ENCODE measurements at regions not wholly inside any gene's neighbourhood (a gene's known extent, or its start where the extent isn't known, plus 50 kb on each side); places are given as distances from the start of the nearest gene placed in this dataset.

GRCh38 chr17:22505660-22506059 is 813.3 kb downstream of the KCNJ18 start:
- DNase-seq (ENCODE audit: low spot score) (no peak), ATAC-seq (no peak)
- H3K27ac Mint-ChIP-seq = no peak overlapping the region
- no peak overlapping the region for H3K4me3 Mint-ChIP-seq
- TF ChIP-seq ATF1 (CRISPR knock-in tag; IDR thresholded peaks at IDR 0.05) (no peak), IRF2 (CRISPR knock-in tag; IDR thresholded peaks at IDR 0.05; ENCODE audit: borderline replicate concordance, low read depth) (no peak), NFE2L1 (CRISPR knock-in tag; IDR thresholded peaks at IDR 0.05) (no peak), USF1 (CRISPR knock-in tag; IDR thresholded peaks at IDR 0.05) (no peak), TEAD4 (CRISPR knock-in tag; IDR thresholded peaks at IDR 0.05) (no peak), CDX4 (CRISPR knock-in tag; IDR thresholded peaks at IDR 0.05; ENCODE audit: borderline replicate concordance) (no peak), KAT7 (CRISPR knock-in tag; IDR thresholded peaks at IDR 0.05; ENCODE audit: borderline replicate concordance) (no peak), ZNF219 (CRISPR knock-in tag; IDR thresholded peaks at IDR 0.05; ENCODE audit: borderline replicate concordance) (no peak), ZNF232 (CRISPR knock-in tag; IDR thresholded peaks at IDR 0.05) (no peak), SOX15 (CRISPR knock-in tag; IDR thresholded peaks at IDR 0.05) (no peak), MYBL2 (CRISPR knock-in tag; IDR thresholded peaks at IDR 0.05) (no peak), TP53 (CRISPR knock-in tag; IDR thresholded peaks at IDR 0.05) (no peak), SP1 (CRISPR knock-in tag; conservative IDR thresholded peaks at IDR 0.05) (no peak), AFF4 (CRISPR knock-in tag; IDR thresholded peaks at IDR 0.05; ENCODE audit: borderline replicate concordance) (no peak), E2F1 (CRISPR knock-in tag; IDR thresholded peaks at IDR 0.05) (no peak), E2F5 (CRISPR knock-in tag; IDR thresholded peaks at IDR 0.05) (no peak), CREM (CRISPR knock-in tag; IDR thresholded peaks at IDR 0.05) (no peak), ZNF138 (CRISPR knock-in tag; conservative IDR thresholded peaks at IDR 0.05) (no peak)
- H3K4me1 Mint-ChIP-seq = no peaks in the 10 kb centered on the region
- H3K9me3 Mint-ChIP-seq = peaks cover 64% of the 10 kb centered on the region
- H3K27me3 Mint-ChIP-seq (ENCODE audit: low read depth) = peaks cover 8% of the 10 kb centered on the region
- POLR2A ChIA-PET = no interaction called here
- H3K36me3 Mint-ChIP-seq = peaks cover 71% of the 10 kb centered on the region
- CTCF ChIA-PET = no interaction called here

GRCh38 chr17:22506231-22506630 is 813.9 kb downstream of the KCNJ18 start:
- CTCF ChIA-PET = no interaction called here
- no peak overlapping the region for H3K4me3 Mint-ChIP-seq
- no peak for ATAC-seq
- no peak overlapping the region for H3K27ac Mint-ChIP-seq
- POLR2A ChIA-PET = no interaction called here
- no peak for TF ChIP-seq ZSCAN18 (CRISPR knock-in tag; IDR thresholded peaks at IDR 0.05)
- no peak for DNase-seq (ENCODE audit: low spot score)
- peaks cover 11% of the 10 kb centered on the region for H3K27me3 Mint-ChIP-seq (ENCODE audit: low read depth)
- peaks cover 66% of the 10 kb centered on the region for H3K9me3 Mint-ChIP-seq
- H3K4me1 Mint-ChIP-seq = no peaks in the 10 kb centered on the region
- H3K36me3 Mint-ChIP-seq = peaks cover 72% of the 10 kb centered on the region

All from WTC11 (cell line).